Frontal cortex (tissue), 3 donors: ENCODE measurements at regions not wholly inside any gene's neighbourhood (a gene's known extent, or its start where the extent isn't known, plus 50 kb on each side); places are given as distances from the start of the nearest gene placed in this dataset.
"Not testable (repeated sequence)": the region's sequence is repeated elsewhere in the genome, so short reads cannot be mapped to it uniquely, and the experiment has no call there.

Experiments
- DNase-seq, 2 donors: peaks; one replicate each; pipeline ENCODE4 v3.0.0; 2012; ENCODE audit warnings: low spot score in 2 of 2
- FAIRE-seq: peaks from 2 replicates; lab custom pipeline; 2012; peaks lifted over from hg19 to GRCh38; lab: Jason Lieb, UNC
- donor health status: control.
- donor health status: control.
- donor health status: control.

DNA sequence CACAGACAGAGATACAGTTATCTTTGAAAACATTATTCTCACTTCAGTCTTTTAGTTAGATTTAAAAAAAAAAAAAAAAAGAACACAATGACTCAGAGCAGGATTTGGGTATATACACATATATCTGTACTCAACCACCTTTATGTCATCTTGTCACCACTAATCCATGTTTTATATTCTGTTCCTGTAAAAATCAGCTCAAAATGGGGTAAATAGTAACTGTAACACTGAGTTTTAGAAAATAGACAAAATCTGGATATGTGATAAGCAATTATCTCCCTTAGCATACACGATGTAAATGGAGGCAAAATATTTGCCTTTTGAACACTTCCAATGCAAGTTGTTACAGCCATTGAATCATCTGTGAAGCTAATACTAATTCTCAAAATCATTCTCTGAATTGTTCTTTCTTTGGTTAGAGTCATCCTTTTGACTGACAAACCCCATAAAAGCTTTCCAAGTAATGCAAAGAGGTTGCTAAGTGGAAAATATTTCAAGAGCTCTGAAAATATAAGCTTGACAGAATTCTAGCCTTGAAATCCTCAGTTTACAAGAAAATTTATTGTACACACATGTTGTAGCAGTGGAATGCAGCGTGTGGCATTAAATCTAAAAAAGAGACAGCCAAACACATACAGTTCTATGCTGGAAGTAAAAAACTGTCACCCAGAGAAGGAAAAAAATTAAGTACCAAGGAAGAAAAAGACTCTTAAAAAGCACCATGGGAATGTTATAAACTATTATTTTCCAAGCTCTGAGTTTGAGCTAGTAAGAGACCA, 502.2 kb upstream of the PHF14 start:
- FAIRE-seq (no peak), DNase-seq (no peak)

DNA sequence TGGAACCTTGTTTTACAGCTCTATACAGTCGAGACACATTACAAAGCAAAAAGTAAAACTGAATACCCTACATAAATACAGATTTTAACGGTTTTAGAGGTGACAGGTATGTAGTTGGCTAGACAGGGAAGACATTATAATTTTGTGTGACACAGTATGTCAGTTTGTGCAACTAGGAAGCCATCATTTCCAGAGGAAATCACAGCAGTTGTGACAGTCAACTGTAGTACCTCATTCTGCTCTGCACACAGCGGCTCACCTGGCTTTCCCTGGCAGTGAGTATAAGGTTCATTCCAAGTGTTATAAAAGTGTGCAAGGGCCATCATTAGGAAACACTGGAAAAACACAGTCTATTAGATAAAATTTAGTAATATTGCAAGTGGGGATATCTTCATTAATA, 501.6 kb upstream of the PHF14 start:
- DNase-seq (no peak), FAIRE-seq (no peak)

DNA sequence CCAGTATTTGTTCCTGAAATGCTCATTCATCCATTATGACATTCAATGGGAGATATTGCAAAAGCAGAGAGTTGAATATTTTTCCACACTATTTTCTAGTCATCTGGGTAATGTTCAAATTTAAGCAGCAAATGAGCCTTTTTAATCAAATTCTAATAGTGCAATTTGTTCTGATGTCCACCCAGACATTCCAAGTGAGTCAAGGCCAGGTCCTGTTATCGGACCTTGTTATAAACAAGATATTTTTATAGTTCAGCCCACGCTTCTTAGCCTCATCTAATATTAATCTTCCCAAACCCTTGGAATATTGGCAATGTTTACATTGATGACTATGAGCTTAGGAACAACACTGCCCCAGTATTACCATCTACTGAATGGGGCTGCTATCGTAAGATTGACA, 500.1 kb upstream of the PHF14 start:
- FAIRE-seq (no peak), DNase-seq (no peak)

DNA sequence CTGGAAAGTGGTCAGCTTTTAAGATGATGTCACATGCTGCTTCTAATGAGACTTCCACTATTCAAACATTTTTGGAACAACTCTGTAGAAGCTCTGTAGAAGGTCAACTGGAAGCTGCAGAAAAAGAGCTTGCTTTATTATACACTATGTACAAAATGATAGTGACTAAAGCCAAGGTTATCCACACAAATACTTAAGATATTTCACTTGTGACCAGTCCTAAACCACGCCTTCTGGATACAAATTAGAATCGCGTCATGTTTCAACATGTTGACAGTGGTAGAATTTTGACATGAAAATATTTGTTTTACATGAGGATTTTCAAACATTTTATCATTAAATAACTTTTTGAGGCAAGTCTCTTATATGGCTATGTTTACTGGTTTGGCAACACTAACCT, 499.6 kb upstream of the PHF14 start:
- DNase-seq (no peak), FAIRE-seq (no peak)

DNA sequence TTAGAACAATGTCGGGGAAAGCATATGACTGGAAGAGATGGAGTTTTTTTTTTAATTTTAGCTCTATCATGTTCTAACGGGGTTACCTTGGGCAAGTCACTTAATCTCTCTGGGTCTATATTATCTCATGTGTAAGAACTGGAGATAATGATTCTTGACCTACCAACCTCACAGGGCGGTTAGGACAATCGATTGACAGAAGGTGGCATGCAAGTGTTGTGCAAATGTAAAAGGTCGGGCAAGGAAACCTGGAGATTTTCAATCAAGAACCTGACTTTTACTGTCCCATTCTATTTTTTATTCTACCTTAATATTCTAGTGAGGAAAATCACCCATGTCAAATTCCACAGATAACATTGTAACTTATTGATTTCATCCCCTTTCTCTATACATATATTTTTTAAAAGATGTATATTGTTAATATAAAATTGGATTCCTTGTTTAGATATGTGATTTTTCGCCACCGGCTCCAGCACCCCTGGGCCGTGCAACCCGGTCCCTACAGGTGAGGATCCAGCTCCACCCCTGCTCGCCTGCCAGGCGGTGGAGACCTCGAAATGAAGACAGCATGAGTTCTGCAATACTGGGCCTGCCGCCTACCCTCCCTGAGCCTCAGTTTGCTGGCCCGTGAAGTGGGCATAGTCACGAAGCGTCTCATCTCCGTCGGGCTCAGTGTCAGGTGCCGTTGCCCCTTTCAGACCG, 497.6 kb upstream of the PHF14 start:
- DNase-seq (no peak), FAIRE-seq (no peak)

- FAIRE-seq (no peak), DNase-seq (no peak)
Observed at GRCh38 chr7:10476642-10477041, 497.0 kb upstream of the PHF14 start.

GRCh38 chr7:10483671-10484070, 490.0 kb upstream of the PHF14 start:
- no peak for DNase-seq
- FAIRE-seq = no peak

- FAIRE-seq (no peak), DNase-seq (no peak)
Observed at GRCh38 chr7:10484767-10485166, 488.9 kb upstream of the PHF14 start.

GRCh38 chr7:10501206-10501884, 472.3 kb upstream of the PHF14 start:
- DNase-seq, FAIRE-seq: not testable (repeated sequence)

GRCh38 chr7:10507032-10507431, 466.6 kb upstream of the PHF14 start:
- DNase-seq (no peak), FAIRE-seq (peak; percentile 87)

- DNase-seq = no peak
- no peak for FAIRE-seq
Observed at GRCh38 chr7:10521306-10521705, 452.4 kb upstream of the PHF14 start.

- FAIRE-seq, DNase-seq: not testable (repeated sequence)
Observed at GRCh38 chr7:10533429-10533828, 440.2 kb upstream of the PHF14 start.

DNA sequence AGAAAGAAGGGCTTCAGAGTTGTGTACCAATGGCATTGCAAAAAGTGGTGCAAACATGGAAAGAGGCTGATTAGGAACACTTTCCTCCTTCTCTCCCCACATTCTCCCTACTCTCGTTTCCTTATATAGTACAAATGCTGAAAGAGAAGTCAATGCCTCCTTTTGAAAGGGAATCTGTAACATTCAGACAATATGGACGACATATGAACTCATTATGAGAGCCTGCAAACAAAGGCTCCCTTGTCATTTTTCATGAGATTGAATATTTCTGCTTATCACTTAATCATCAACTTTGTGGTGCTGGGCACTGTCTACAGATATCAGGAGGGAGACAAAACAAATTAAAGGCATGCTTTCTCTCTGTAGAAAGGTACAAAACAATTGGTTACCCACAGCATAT, 437.1 kb upstream of the PHF14 start:
- DNase-seq (no peak), FAIRE-seq (no peak)

DNA sequence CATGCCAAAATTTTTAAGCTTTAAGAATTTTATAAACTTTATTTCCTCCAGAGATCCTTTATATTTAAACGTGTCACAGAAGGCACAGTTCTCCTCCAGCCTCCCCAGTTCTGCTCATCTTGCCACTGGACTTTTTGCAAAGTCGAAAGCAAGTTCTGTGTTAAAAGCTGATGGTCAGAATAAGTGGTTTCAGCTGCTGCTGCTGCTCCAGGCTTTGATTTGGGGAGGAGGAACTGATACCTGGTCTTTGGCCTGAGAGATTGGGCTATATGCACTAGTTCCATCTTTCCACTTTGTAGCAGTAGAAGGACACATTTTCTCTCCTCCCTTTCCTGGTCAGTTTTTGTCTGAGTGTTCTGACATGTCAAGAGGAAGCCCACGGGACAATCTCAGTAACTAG, 435.9 kb upstream of the PHF14 start:
- no peak for DNase-seq
- no peak for FAIRE-seq

- no peak for DNase-seq
- FAIRE-seq = no peak
Observed at GRCh38 chr7:10557375-10557774, 416.3 kb upstream of the PHF14 start.

GRCh38 chr7:10560497-10560896, 413.2 kb upstream of the PHF14 start:
- no peak for FAIRE-seq
- no peak for DNase-seq

GRCh38 chr7:10568891-10569290, 404.8 kb upstream of the PHF14 start:
- FAIRE-seq = no peak
- no peak for DNase-seq

DNA sequence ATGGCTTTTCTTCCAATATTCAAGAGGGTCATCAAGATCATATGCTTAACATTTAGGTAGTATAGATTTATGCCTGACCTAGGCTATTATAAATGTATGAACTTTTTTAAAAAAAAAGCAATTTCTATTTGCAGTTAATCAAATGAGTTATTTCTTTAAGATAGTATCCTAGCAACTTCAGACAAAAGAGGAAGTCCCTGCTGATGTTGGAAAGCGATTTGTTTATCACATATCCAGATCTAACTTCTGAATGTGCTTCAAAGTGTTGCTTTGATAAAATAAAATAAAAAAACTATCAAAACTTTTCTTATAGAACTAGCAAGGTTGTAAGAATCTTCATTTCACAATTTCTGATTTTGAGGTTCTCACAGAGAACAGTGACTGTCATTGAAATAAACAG, 401.9 kb upstream of the PHF14 start:
- no peak for FAIRE-seq
- no peak for DNase-seq

DNA sequence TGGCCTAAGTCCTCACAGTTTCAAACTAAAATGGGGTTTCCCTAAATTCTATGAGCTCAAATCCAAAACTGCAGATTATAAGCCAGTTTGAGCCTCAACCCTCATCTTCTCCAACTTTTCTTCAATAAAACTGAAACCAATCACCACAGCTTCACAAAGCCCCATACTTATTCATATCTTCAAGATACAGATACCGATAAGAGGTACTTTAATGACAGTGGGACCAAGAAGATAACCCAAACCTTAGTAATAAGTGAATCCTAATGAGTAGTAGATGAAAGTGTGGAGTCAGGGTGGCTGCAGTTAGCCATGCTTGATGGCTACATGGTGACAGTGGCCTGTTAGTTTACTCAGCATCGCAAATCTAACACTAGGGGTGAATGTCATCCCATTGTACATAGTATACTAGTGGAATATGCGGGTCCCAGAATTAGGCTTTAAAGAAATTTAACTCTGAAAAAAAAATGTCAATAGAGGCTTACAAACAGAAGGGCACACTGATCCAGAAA, 395.8 kb upstream of the PHF14 start:
- FAIRE-seq = no peak
- no peak for DNase-seq

DNA sequence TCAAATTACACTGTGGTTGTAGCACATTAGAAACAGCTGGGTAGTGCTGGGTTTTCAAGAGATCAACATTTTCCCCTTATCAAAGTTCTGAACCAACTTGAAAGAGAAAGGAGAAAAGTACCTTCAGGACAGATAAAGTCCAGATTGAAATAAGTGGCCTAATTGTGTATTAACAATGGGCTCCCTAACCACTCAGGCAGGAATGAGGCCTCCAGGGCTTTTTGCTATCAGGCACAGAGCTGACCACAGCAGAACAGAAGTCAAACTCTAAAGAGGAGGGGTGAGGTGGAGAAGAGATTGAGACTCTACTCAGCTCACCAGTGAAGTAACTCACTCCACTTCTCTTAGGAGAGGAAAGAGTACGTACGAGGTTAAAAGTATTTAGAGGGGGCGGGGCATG, 394.1 kb upstream of the PHF14 start:
- DNase-seq = no peak
- no peak for FAIRE-seq

DNA sequence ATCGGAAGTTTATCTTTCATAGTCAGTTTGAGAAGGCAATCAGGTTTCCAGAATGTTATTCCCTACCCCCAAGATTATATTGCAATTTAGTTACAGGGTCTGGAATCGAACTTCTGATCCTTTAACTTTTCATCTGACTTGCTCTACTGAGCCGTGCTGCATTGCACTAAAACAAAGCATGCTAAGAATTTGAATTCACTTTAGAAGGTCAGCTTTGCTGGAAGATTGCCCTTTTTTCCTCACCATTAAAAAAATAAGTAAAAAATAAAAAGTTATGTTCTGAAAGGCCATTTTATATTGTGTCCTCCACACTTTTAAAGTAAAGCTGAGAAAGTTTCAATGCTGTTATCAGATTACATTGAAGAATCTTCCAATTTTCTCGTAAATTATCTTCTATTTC, 388.8 kb upstream of the PHF14 start:
- no peak for DNase-seq
- FAIRE-seq = no peak
